GM21367 (cell line): ENCODE measurements at regions not wholly inside any gene's neighbourhood (a gene's known extent, or its start where the extent isn't known, plus 50 kb on each side); places are given as distances from the start of the nearest gene placed in this dataset.
"Not testable (repeated sequence)": the region's sequence is repeated elsewhere in the genome, so short reads cannot be mapped to it uniquely, and the experiment has no call there.

Experiments
- ATAC-seq: cut with Tn5 transposase; IDR thresholded peaks from one replicate; pipeline ENCODE4 v1.9.1; 2021; ENCODE audit not compliant: unreplicated experiment

DNA sequence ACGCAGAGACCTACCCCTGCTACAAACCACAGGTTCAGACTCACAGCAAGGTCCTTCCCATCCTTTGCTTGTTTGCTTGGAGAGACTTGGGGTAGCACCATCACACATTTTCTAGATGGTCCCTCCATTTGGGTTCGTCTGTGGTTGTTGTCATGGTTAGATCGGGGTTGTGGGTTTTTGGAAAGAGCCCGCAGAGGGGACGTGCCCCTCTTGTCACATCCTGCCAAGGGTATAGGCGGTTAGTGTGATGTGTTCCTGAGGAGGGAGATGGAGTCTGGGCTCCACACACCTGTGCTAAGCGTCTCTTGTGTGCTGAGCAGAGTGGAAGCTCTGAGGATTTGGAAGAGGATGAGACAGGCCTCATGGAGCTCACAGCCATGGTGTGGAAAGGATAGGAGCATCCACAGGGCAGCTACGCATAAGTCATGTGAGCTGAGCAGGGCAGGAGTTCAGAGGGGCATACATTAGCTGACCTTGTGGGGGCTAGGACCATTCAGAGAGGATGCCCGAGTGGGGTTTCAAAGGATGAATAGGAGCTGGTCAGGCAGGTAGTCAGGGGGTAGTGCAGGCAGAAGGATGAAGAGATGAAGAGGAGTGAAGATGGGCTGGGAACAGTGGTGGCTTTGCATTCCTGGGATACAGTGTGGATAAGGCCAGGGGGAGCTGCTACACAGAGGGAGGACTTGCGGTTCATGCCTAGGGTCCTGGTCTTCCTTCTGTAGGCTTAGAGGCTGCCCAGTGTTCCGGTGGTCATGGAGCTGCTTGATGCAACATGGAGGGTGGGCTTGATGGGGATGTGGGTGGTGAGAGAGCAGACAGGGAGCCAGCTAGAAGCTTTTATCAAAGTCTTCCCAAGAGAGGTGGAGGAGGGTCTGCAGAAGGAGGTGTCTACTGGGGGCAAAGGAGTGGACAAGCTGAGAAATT is 62.9 kb downstream of the ACKR3 start:
- ATAC-seq, result no peak

GRCh38 chr2:236633219-236633570 is 63.6 kb downstream of the ACKR3 start:
- ATAC-seq, result no peak

DNA sequence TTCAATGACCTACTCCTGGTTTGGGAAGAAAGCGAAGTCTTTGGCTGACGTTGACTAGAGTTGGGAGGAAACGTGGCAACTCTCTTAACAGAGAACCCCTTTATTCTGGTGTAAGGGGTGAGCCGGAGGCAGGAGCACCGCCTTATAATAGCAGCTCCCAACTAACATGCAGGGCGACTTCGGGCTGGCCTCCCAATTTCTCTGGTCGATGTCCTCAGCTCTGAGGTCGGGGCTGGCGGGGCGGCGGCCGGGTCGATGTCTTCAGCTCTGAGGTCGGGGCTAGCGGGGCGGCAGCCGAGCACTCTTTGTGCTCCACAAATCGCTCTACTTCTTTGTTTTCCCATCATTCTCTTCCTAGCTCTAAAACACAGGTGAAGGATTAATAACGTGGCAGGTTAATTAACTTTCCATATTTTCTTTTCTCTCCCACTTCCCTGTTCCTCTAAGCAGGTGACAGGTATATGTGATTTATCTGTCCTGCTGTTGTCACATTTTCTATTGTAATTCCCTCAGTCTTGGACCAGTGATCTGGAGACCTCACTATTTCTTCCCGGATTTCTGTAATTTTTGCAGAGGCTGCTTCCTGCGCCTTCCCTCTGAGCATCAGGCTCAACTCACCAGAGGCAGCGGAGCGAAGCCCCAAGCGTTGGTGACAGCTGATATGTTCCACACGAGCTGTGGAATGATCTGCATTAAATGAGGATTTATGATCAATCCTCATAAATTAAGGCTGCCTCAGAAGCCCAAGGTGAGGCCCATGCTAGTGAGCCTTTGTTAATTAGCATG is 64.3 kb downstream of the ACKR3 start:
- ATAC-seq, result no peak

DNA sequence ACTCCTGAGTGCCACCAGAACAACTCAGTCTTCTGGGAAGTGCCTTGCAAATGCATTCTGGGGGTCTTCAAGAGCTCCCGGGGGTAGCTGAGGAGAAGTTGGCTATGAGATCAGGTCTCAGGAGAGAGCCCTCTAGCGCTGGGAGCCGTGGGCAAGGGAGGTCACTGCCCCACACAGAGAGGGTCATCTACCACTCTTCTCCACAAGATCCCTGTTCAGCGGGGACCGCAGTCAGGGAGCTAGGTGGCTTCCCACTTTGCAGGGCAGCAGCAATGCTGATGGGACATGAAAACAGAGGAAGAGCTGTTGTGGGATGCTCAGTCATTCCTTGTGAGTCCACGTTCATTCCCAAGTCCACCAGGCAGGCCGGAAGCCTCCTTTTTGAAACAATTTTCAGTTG is 66.6 kb downstream of the ACKR3 start:
- no peak for ATAC-seq

- ATAC-seq, result no peak
These were observed 67.3 kb downstream of the ACKR3 start for GRCh38 chr2:236636714-236637470.

DNA sequence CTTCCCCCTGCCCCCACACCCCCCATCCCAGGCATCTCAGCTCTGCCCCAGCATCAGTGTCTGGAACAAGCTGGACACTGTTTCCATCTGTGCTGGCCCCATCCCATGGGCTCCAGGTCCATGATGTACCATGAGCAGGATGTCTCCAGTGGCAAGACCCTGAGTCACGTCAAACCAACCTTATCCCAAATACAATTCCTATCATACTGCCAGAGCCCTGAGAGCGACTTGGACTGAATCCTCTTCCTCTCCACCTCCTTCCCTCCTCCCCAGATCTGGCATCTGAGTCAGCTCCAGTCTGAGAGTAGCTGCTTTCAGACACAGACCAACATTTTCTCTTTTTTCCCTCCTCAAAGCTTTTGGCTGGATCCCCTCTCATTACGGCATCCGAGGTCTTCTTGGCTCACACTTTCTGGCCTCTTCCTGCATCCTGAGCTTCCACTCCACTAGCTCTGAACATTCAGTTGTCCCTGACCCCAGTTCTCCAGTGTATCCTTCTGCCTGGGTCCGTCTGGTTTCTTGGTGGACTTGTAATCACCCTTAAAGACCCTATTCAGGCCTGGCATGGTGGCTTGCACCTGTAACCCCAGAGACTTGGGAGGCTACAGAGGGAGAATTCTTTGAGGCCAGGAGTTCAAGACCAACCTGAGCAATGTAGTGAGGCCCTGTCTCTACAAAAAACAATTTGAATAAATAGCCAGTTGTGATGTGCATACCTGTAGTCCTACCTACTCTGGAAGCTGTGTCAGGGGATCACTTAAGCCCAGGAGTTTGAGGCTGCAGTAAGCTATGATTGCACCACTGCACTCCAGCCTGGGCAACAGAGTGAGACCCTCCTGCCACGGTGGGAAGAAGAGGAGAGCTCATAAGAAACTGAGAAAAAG is 68.3 kb downstream of the ACKR3 start:
- no peak for ATAC-seq

- no peak for ATAC-seq
These were observed 69.1 kb downstream of the ACKR3 start for GRCh38 chr2:236638707-236639106.

GRCh38 chr2:236639461-236640235 is 70.0 kb downstream of the ACKR3 start:
- ATAC-seq, result no peak

- no peak for ATAC-seq
These were observed 71.6 kb downstream of the ACKR3 start for GRCh38 chr2:236641051-236641726.

DNA sequence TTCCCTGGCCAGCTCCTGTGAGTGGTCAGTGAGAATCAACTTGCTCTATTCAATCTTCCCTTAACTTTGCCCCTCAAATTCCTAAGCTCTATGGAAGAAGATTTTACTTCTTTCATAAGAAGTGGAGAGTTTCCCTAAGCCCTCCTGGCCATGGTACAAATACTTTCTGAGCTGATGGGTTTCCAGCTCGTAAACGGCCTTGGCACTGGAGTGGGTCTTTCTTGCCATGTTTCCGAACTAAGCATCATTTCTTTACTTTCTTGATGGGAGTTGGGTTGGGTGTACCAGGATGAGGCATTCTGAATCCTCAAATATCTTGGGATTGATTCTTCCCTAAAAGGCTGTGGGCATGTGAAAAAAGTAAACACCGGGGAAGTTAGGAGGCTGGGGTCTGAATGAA is 72.5 kb downstream of the ACKR3 start:
- ATAC-seq, result no peak

DNA sequence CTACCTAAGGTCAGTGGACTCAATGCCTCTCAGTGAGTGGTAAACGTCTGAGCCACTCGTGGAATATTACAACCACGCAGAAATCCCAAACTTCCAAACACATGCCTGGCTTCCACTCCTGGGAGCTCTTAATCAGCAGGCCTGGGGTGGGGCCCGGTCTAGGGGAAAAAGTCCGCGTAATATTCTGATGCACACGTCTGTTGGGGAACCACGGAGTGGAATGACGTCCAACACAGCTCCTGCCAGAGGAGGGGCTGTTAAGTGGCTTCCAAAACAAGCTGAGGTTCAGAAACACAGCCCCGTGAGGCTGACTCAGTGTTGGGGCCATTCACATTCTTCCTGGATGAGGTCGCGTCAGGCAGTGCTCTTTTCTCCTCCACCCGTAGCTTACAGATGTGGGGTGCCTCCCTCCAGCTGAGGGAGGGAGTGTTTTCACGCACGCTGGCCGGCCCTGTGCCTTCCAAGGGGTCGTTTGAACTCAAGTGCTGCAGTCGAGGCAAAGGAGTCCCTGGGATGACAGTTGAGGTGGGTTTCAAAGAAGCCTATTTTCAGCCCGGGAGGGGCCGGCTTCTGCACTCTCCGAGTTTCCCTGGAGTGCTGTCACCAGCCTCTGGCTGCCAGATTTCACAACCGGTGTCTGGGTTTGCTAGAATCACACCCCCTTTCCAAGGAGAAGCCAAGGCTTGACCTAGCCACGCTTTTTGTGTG is 73.1 kb downstream of the ACKR3 start:
- ATAC-seq, result no peak

DNA sequence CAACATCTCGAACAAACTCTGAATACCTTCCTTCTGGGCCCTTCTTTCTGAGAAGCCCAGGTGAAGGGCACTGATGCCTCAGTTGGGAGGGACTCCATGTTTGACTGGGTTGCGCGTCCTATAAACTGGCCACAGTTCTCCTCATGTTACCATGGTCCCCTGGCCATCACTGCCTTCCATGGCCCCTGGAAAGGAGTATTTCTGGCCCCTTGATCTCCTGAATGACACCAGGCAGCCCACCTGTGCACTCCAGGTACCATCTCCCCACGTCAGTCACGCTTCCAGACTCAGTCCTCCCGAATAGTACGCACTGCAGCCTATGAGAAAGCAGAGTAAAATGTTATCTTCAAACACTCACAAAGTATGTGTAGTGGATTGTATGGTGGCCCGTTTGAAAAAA is 73.9 kb downstream of the ACKR3 start:
- no peak for ATAC-seq

- no peak for ATAC-seq
These were observed 74.4 kb downstream of the ACKR3 start for GRCh38 chr2:236644067-236644466.

DNA sequence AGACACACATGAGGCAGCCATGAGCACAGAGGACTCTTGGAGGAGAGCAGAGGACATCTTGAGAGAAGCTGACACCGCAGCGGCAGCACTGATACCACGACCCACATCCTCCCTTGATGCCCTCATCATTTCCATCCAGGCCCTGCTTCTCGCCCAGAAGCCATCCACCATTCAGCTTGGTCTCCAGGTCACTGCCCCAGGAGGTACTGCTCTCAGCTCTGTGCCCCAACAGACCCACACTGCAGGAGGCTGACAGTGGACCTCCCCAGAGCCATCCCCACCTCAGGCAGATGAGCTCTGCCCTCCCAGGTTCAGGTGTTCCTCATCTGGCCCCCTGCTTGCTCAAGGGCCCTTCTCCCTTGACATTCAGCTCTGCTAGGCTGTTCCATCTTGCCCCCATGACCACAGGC is 74.9 kb downstream of the ACKR3 start:
- ATAC-seq, result no peak

GRCh38 chr2:236645141-236645540 is 75.5 kb downstream of the ACKR3 start:
- not testable (repeated sequence) for ATAC-seq

- no peak for ATAC-seq
These were observed 76.8 kb downstream of the ACKR3 start for GRCh38 chr2:236646441-236646840.

DNA sequence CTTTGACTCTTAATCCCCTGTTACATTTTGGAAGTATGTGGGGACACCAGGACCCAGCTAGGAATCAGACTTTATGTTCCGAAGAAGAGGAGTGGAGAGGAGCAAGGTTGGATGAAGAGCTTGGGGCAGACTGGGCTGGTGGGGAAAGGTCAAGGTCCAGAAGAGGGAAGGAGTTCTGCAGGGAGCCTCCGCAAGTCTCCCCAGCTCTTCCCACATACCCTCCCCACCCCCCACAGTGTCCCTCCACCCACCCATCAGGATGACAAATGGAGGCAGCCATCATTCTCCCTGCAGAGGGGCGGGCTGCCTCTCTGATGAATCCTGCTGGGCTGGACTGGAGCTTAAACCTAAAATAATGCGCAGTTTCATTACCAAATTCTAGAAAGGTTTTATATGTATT is 77.2 kb downstream of the ACKR3 start:
- no peak for ATAC-seq

GRCh38 chr2:236647621-236648020 is 78.0 kb downstream of the ACKR3 start:
- ATAC-seq, result no peak

DNA sequence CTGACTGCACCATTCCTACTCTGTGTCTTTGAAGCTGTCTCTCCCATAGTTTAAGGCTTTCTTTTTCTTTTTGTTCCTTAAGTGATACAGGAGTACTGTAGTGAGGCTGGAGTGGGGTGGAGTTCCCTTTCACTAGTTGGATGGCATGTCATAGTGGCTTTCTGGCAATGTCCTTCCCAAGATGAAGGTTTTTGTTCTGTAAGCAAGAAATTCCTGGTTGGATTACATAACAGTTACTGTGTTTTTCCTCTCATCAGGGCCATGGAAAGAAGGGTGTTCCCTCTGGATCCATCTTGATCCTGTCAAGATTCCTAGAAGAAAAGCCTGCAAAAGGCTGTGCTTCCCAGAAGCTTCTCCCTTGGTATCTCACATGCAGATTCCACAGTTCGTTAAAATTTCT is 84.2 kb downstream of the ACKR3 start:
- no peak for ATAC-seq
